ENCODE measurements at regions not wholly inside any gene's neighbourhood (a gene's known extent, or its start where the extent isn't known, plus 50 kb on each side); places are given as distances from the start of the nearest gene placed in this dataset.

- no peak for TF ChIP-seq NKRF (conservative IDR thresholded peaks at IDR 0.05)
- no peak for TF ChIP-seq SRF (IDR thresholded peaks at IDR 0.05; ENCODE audit: low read depth in 2 of 2, low read length in 2 of 2)
- TF ChIP-seq POLR2A (IDR thresholded peaks at IDR 0.05; ENCODE audit: low read depth, low read length), result no peak
- no peak for TF ChIP-seq MTA3 (IDR thresholded peaks at IDR 0.05; ENCODE audit: borderline replicate concordance, low read length)
- no peak for TF ChIP-seq SREBF2 (IDR thresholded peaks at IDR 0.05; ENCODE audit: low read length)
- TF ChIP-seq E2F8 (IDR thresholded peaks at IDR 0.05; ENCODE audit: low read depth, partially characterized antibody), result no peak
- no peak for TF ChIP-seq CTCF (IDR thresholded peaks at IDR 0.05 in 2 of 3, conservative IDR thresholded peaks at IDR 0.05 in 1 of 3; ENCODE audit: control insufficient read depth in 2 of 3, extremely low read depth in 1 of 3, insufficient read depth in 1 of 3, low read depth in 3 of 3, low read length in 3 of 3)
- no peak for TF ChIP-seq YY1 (IDR thresholded peaks at IDR 0.05; ENCODE audit: low read depth, low read length)
- no peak for TF ChIP-seq POLR2AphosphoS5 (IDR thresholded peaks at IDR 0.05; ENCODE audit: low read length)
- TF ChIP-seq RAD51 (IDR thresholded peaks at IDR 0.05), result no peak
- no peak for TF ChIP-seq EGR1 (IDR thresholded peaks at IDR 0.05; ENCODE audit: borderline replicate concordance in 1 of 2, low read depth in 2 of 2, low read length in 2 of 2)
- TF ChIP-seq CREM (IDR thresholded peaks at IDR 0.05; ENCODE audit: low read depth), result no peak
- no peak for TF ChIP-seq KDM1A (IDR thresholded peaks at IDR 0.05; ENCODE audit: borderline replicate concordance)
- no peak for TF ChIP-seq NRF1 (conservative IDR thresholded peaks at IDR 0.05; ENCODE audit: low read depth, low read length)
These were observed 588.8 kb upstream of the ADAMTS9 start for GRCh38 chr3:65276551-65276950.

All from GM12878 (cell line).